CD4-positive, alpha-beta memory T cell (primary cell): ENCODE measurements at regions not wholly inside any gene's neighbourhood (a gene's known extent, or its start where the extent isn't known, plus 50 kb on each side); places are given as distances from the start of the nearest gene placed in this dataset.

Experiments
- CTCF ChIA-PET: fragments of 350-600 bp; sonication (Branson Sonifier 250); formaldehyde crosslinking; loops from one replicate; lab custom pipeline; 2021; ENCODE audit warnings: inconsistent platforms; ENCODE audit not compliant: partially characterized antibody; lab: Charles Lee
- POLR2A ChIA-PET: fragments of 350-600 bp; sonication (Branson Sonifier 250); formaldehyde crosslinking; loops from one replicate; lab custom pipeline; 2021; ENCODE audit not compliant: partially characterized antibody; lab: Charles Lee
- DNase-seq, 5 donors: peaks; one replicate each; pipeline versions ENCODE4 v3.0.0 to v3.0.0-alpha.2; 2020 to 2022; ENCODE audit warnings: mixed read lengths in 1 of 5
- H3K27ac ChIP-seq: one replicate; pipeline ENCODE4 v1.7.0; 2013; ENCODE audit warnings: low read depth, low read length
- H3K27me3 ChIP-seq: 2 replicates; pipeline ENCODE4 v1.7.0; 2013; ENCODE audit warnings: mild to moderate bottlenecking, low read length, moderate library complexity; ENCODE audit not compliant: insufficient read depth
- H3K36me3 ChIP-seq: 2 replicates; pipeline ENCODE4 v1.7.0; 2013; ENCODE audit warnings: mild to moderate bottlenecking, low read length, moderate library complexity; ENCODE audit not compliant: insufficient read depth
- H3K4me1 ChIP-seq: 2 replicates; pipeline ENCODE4 v1.7.0; 2013; ENCODE audit warnings: mild to moderate bottlenecking, low read length, moderate library complexity; ENCODE audit not compliant: insufficient read depth
- H3K4me3 ChIP-seq, 2 donors: one replicate each; pipeline ENCODE4 v1.7.0; 2013; ENCODE audit warnings: low read length in 2 of 2, mild to moderate bottlenecking in 1 of 2
- H3K9me3 ChIP-seq, 2 donors: one replicate each; pipeline ENCODE4 v1.7.0; 2013; ENCODE audit warnings: low read length in 2 of 2, control low read depth in 1 of 2; ENCODE audit not compliant: control insufficient read depth in 1 of 2
- H3K27ac Mint-ChIP-seq, 7 donors: one replicate each; pipeline ENCODE4 v1.8.0; 2020 to 2021; ENCODE audit warnings: mixed read lengths in 7 of 7, mild to moderate bottlenecking in 6 of 7, inconsistent platforms in 3 of 7, moderate library complexity in 3 of 7
- H3K27me3 Mint-ChIP-seq, 2 donors: one replicate each; pipeline ENCODE4 v1.8.0; 2020 to 2021; ENCODE audit warnings: mixed read lengths in 2 of 2
- H3K36me3 Mint-ChIP-seq, 2 donors: one replicate each; pipeline ENCODE4 v1.8.0; 2020 to 2021; ENCODE audit warnings: mixed read lengths in 2 of 2, inconsistent platforms in 1 of 2, mild to moderate bottlenecking in 1 of 2
- H3K4me1 Mint-ChIP-seq, 4 donors: one replicate each; pipeline ENCODE4 v1.8.0; 2020 to 2021; ENCODE audit warnings: mixed read lengths in 4 of 4, mild to moderate bottlenecking in 1 of 4
- H3K4me3 Mint-ChIP-seq, 8 donors: one replicate each; pipeline ENCODE4 v1.8.0; 2020 to 2021; ENCODE audit warnings: mixed read lengths in 8 of 8, mild to moderate bottlenecking in 7 of 8, moderate library complexity in 6 of 8, inconsistent platforms in 3 of 8
- H3K9me3 Mint-ChIP-seq, 8 donors: one replicate each; pipeline ENCODE4 v1.8.0; 2020 to 2021; ENCODE audit warnings: mixed read lengths in 8 of 8, mild to moderate bottlenecking in 5 of 8, inconsistent platforms in 3 of 8, moderate library complexity in 1 of 8
- intact Hi-C: fragments of 100-400 bp; cut with micrococcal nuclease; formaldehyde crosslinking; loops from one replicate; pipeline ENCODE4 v1.15.1; 2023

- Histone ChIP-seq H3K9me3 (no peaks in the 10 kb centered on the region), H3K36me3 (no peaks in the 10 kb centered on the region), H3K4me1 (no peaks in the 10 kb centered on the region), H3K27me3 (no peaks in the 10 kb centered on the region), H3K27ac (no peak overlapping the region), H3K4me3 (no peak overlapping the region)
- H3K36me3 Mint-ChIP-seq, result no peaks in the 10 kb centered on the region
- no peaks in the 10 kb centered on the region for H3K4me1 Mint-ChIP-seq
- peaks cover 0 to 13% (median 2%) of the 10 kb centered on the region in 8 donors for H3K9me3 Mint-ChIP-seq
- CTCF ChIA-PET, result no interaction called here
- intact Hi-C loops, result no loop called here
- POLR2A ChIA-PET, result no interaction called here
- H3K27me3 Mint-ChIP-seq, result no peaks in the 10 kb centered on the region
- no peak overlapping the region for H3K4me3 Mint-ChIP-seq
- no peak overlapping the region for H3K27ac Mint-ChIP-seq
- no peak for DNase-seq
These were observed 204.0 kb upstream of the PRKD1 start for GRCh38 chr14:30131581-30132097.

GRCh38 chr14:30132196-30132595, 204.5 kb upstream of the PRKD1 start:
- CTCF ChIA-PET, result no interaction called here
- POLR2A ChIA-PET, result no interaction called here
- H3K4me3 Mint-ChIP-seq, result no peak overlapping the region
- H3K36me3 Mint-ChIP-seq, result no peaks in the 10 kb centered on the region
- Histone ChIP-seq H3K36me3 (no peaks in the 10 kb centered on the region), H3K27me3 (no peaks in the 10 kb centered on the region), H3K27ac (no peak overlapping the region), H3K9me3 (no peaks in the 10 kb centered on the region), H3K4me1 (no peaks in the 10 kb centered on the region), H3K4me3 (no peak overlapping the region)
- intact Hi-C loops, result no loop called here
- H3K27me3 Mint-ChIP-seq, result no peaks in the 10 kb centered on the region
- DNase-seq, result no peak
- H3K27ac Mint-ChIP-seq, result no peak overlapping the region
- H3K9me3 Mint-ChIP-seq, result peaks cover 0 to 13% (median 2%) of the 10 kb centered on the region in 8 donors
- H3K4me1 Mint-ChIP-seq, result no peaks in the 10 kb centered on the region

- no peak overlapping the region for H3K4me3 Mint-ChIP-seq
- no peaks in the 10 kb centered on the region for H3K4me1 Mint-ChIP-seq
- Histone ChIP-seq H3K4me1 (no peaks in the 10 kb centered on the region), H3K27me3 (no peaks in the 10 kb centered on the region), H3K27ac (no peak overlapping the region), H3K36me3 (no peaks in the 10 kb centered on the region), H3K4me3 (no peak overlapping the region), H3K9me3 (no peaks in the 10 kb centered on the region)
- no peaks in the 10 kb centered on the region for H3K27me3 Mint-ChIP-seq
- POLR2A ChIA-PET, result no interaction called here
- CTCF ChIA-PET, result no interaction called here
- H3K27ac Mint-ChIP-seq, result no peak overlapping the region
- H3K36me3 Mint-ChIP-seq, result no peaks in the 10 kb centered on the region
- H3K9me3 Mint-ChIP-seq, result peaks cover 0 to 9% (median 0%) of the 10 kb centered on the region in 8 donors
- intact Hi-C loops, result no loop called here
- no peak for DNase-seq
These were observed 207.3 kb upstream of the PRKD1 start for GRCh38 chr14:30134936-30135335.

GRCh38 chr14:30138567-30138966, 210.9 kb upstream of the PRKD1 start:
- no peaks in the 10 kb centered on the region for H3K27me3 ChIP-seq
- CTCF ChIA-PET, result no interaction called here
- no peaks in the 10 kb centered on the region for H3K36me3 ChIP-seq
- H3K27ac ChIP-seq, result no peak overlapping the region
- H3K27me3 Mint-ChIP-seq, result no peaks in the 10 kb centered on the region
- no peak overlapping the region for H3K27ac Mint-ChIP-seq
- no peaks in the 10 kb centered on the region for H3K36me3 Mint-ChIP-seq
- no peak overlapping the region for H3K4me3 Mint-ChIP-seq
- POLR2A ChIA-PET, result no interaction called here
- peaks cover 0 to 13% (median 2%) of the 10 kb centered on the region in 8 donors for H3K9me3 Mint-ChIP-seq
- H3K4me3 ChIP-seq, result no peak overlapping the region
- H3K4me1 ChIP-seq, result no peaks in the 10 kb centered on the region
- H3K4me1 Mint-ChIP-seq, result no peaks in the 10 kb centered on the region
- H3K9me3 ChIP-seq, result no peaks in the 10 kb centered on the region
- intact Hi-C loops, result no loop called here
- no peak for DNase-seq

GRCh38 chr14:30142216-30142615, 214.6 kb upstream of the PRKD1 start:
- DNase-seq, result no peak
- ChIA-PET CTCF (no interaction called here), POLR2A (no interaction called here)
- no peaks in the 10 kb centered on the region for H3K4me1 Mint-ChIP-seq
- no peaks in the 10 kb centered on the region for H3K27me3 Mint-ChIP-seq
- peaks cover 2 to 29% (median 24%) of the 10 kb centered on the region in 8 donors for H3K9me3 Mint-ChIP-seq
- H3K27ac Mint-ChIP-seq, result no peak overlapping the region
- Histone ChIP-seq H3K27ac (no peak overlapping the region), H3K4me3 (no peak overlapping the region), H3K36me3 (no peaks in the 10 kb centered on the region), H3K27me3 (no peaks in the 10 kb centered on the region), H3K4me1 (no peaks in the 10 kb centered on the region), H3K9me3 (peaks cover 0 to 16% of the 10 kb centered on the region in 2 donors)
- no peak overlapping the region for H3K4me3 Mint-ChIP-seq
- no peaks in the 10 kb centered on the region for H3K36me3 Mint-ChIP-seq
- intact Hi-C loops, result no loop called here

- Mint-ChIP-seq H3K27me3 (no peaks in the 10 kb centered on the region), H3K4me1 (no peaks in the 10 kb centered on the region), H3K36me3 (no peaks in the 10 kb centered on the region), H3K4me3 (no peak overlapping the region), H3K27ac (no peak overlapping the region), H3K9me3 (peaks cover 5 to 42% (median 28%) of the 10 kb centered on the region in 8 donors)
- intact Hi-C loops, result no loop called here
- Histone ChIP-seq H3K27ac (no peak overlapping the region), H3K4me1 (no peaks in the 10 kb centered on the region), H3K9me3 (peaks cover 0 to 17% of the 10 kb centered on the region in 2 donors), H3K36me3 (no peaks in the 10 kb centered on the region), H3K27me3 (no peaks in the 10 kb centered on the region), H3K4me3 (no peak overlapping the region)
- no peak for DNase-seq
- ChIA-PET POLR2A (no interaction called here), CTCF (no interaction called here)
These were observed 216.0 kb upstream of the PRKD1 start for GRCh38 chr14:30143627-30144026.

- Mint-ChIP-seq H3K9me3 (peaks cover 0 to 8% (median 2%) of the 10 kb centered on the region in 8 donors), H3K27me3 (no peaks in the 10 kb centered on the region), H3K36me3 (no peaks in the 10 kb centered on the region), H3K27ac (no peak overlapping the region), H3K4me3 (no peak overlapping the region), H3K4me1 (no peaks in the 10 kb centered on the region)
- ChIA-PET CTCF (no interaction called here), POLR2A (no interaction called here)
- no peak for DNase-seq
- intact Hi-C loops, result no loop called here
- H3K27ac ChIP-seq, result no peak overlapping the region
- H3K4me1 ChIP-seq, result no peaks in the 10 kb centered on the region
- H3K36me3 ChIP-seq, result no peaks in the 10 kb centered on the region
- H3K4me3 ChIP-seq, result no peak overlapping the region
- no peaks in the 10 kb centered on the region for H3K27me3 ChIP-seq
- no peaks in the 10 kb centered on the region for H3K9me3 ChIP-seq
These were observed 226.1 kb upstream of the PRKD1 start for GRCh38 chr14:30153717-30154116.

- H3K27ac Mint-ChIP-seq, result no peak overlapping the region
- H3K4me1 Mint-ChIP-seq, result no peaks in the 10 kb centered on the region
- ChIA-PET POLR2A (no interaction called here), CTCF (no interaction called here)
- H3K27me3 ChIP-seq, result no peaks in the 10 kb centered on the region
- H3K36me3 ChIP-seq, result no peaks in the 10 kb centered on the region
- H3K9me3 ChIP-seq, result no peaks in the 10 kb centered on the region
- intact Hi-C loops, result no loop called here
- no peak overlapping the region for H3K4me3 Mint-ChIP-seq
- no peaks in the 10 kb centered on the region for H3K4me1 ChIP-seq
- H3K9me3 Mint-ChIP-seq, result peaks cover 0 to 5% (median 2%) of the 10 kb centered on the region in 8 donors
- H3K36me3 Mint-ChIP-seq, result no peaks in the 10 kb centered on the region
- no peak for DNase-seq
- H3K4me3 ChIP-seq, result no peak overlapping the region
- H3K27me3 Mint-ChIP-seq, result no peaks in the 10 kb centered on the region
- no peak overlapping the region for H3K27ac ChIP-seq
These were observed 228.9 kb upstream of the PRKD1 start for GRCh38 chr14:30156571-30156970.
